HFF-Myc (cell line): ENCODE measurements at regions not wholly inside any gene's neighbourhood (a gene's known extent, or its start where the extent isn't known, plus 50 kb on each side); places are given as distances from the start of the nearest gene placed in this dataset.

Experiments
- DNase-seq: peaks from one replicate; pipeline ENCODE4 v3.0.0-alpha.2; 2011; ENCODE audit warnings: low read depth; ENCODE audit errors: extremely low read depth
- H3K4me3 ChIP-seq: replicated peaks from 2 replicates; pipeline ENCODE4 v1.5.1; 2011; ENCODE audit warnings: low read depth, mild to moderate bottlenecking, control low read depth, low read length
- CTCF ChIP-seq: IDR thresholded peaks from 2 replicates; pipeline ENCODE4 v1.5.1; 2012; ENCODE audit warnings: mild to moderate bottlenecking, low read depth, low read length, control low read depth; ENCODE audit errors: missing control alignments

DNA sequence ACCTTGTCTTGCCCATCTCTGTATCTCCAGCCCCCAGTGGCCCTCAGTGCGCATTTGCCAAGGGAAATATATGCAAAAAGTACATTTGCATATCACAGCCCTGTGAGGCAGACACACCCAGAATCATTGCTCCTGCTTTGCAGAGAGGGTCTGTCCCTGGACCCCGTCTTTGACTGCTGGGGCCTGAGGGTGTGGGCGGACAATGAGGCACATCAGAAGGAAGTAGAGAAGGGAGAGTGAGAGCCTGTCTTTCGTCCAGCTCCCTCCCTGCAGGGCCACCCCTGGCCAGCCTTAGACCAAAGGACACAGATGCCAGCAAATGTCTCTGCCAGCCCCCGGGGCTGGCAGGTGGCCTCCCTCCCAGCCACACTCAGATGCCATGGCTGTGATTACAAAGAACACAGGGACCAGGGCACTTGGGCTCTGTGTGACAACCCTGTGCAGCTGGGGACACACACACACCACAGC, 516.2 kb upstream of the MYT1L start:
- no peak for DNase-seq
- no peak for TF ChIP-seq CTCF
- H3K4me3 ChIP-seq: no peak overlapping the region

DNA sequence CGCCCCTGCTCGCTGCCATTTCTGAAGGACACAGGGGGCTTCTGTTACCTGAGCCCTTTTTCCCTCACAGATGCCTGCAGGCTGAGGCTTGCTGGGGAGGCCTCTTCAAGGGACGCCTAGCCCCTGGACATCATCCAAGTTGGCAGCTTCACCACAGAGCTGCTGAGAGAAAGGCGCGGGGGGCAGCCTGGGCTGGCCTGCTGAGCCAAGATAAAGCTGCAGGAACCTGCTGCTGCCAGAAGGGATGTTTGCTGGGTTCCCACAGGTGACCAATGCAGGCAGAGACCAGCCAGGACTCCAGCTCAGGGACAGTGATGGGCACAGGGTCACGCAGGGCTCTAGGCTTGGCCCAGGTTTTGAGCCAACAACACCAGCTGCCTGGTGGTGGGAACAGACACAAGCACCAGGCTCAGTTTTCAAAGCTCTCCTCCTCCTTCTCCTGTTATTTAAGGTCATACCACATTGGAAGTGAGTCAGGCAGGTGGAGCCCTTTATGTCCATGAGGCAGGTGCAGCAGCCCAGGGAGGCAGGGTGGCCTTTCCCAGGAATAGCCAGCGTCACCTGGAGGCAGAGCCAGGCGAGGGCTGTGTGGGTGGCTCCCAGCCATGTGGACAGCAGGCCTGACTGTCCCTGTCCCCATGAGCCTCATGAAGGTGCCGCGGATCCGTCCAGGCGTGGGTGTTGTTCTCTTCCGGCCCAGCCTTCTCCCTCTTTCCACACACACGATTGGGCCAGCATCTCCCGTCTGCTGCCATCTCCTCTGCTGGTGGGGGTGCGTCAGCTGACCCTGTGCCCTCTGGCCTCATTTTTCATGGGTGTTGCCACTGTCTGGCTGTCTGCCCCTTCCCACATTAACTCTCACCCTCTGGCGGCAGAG, 515.5 kb upstream of the MYT1L start:
- TF ChIP-seq CTCF: no peak
- no peak overlapping the region for H3K4me3 ChIP-seq
- DNase-seq: no peak

DNA sequence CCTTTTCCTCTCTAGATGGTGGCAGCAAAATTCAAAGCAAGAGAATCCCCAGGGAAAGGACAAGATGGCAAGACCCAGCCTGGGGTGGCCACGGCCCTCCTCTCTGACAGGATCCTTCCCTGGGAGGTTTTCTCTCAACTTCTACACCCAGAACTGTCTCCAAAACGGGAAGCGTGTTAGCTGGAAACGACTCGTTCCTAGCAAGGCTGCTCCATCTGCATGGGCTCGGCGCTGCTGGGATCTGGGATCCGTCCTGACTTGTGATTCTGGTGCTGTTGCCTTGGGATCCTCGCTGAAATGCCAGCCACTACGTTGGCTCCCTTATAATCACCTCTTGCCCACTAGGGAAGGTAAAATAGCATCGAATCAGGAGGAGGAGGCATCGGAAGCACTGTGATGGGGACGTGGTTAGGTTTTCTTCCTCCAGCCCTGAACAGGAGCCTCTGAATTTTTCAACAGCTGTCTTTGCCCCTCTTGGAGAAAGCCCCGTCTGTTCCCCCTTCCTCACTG, 514.8 kb upstream of the MYT1L start:
- DNase-seq: no peak
- no peak overlapping the region for H3K4me3 ChIP-seq
- no peak for TF ChIP-seq CTCF

GRCh38 chr2:2845267-2845666, 514.2 kb upstream of the MYT1L start:
- H3K4me3 ChIP-seq: no peak overlapping the region
- TF ChIP-seq CTCF: no peak
- no peak for DNase-seq

- TF ChIP-seq CTCF: no peak
- H3K4me3 ChIP-seq: no peak overlapping the region
- DNase-seq: no peak
Observed at GRCh38 chr2:2843969-2844548, 513.0 kb upstream of the MYT1L start.

- TF ChIP-seq CTCF: no peak
- no peak for DNase-seq
- H3K4me3 ChIP-seq: no peak overlapping the region
Observed at GRCh38 chr2:2842466-2842865, 511.4 kb upstream of the MYT1L start.
